Glutamatergic neuron (in vitro differentiated cells): ENCODE measurements at regions not wholly inside any gene's neighbourhood (a gene's known extent, or its start where the extent isn't known, plus 50 kb on each side); places are given as distances from the start of the nearest gene placed in this dataset.

ENCODE experiments used
- DNase-seq: peaks from one replicate; pipeline ENCODE4 v3.0.0; 2022
- H3K27ac Mint-ChIP-seq: one replicate; pipeline ENCODE4 v1.8.0; 2020; ENCODE audit warnings: mild to moderate bottlenecking, mixed read lengths, inconsistent platforms; ENCODE audit not compliant: unreplicated experiment
- H3K27me3 Mint-ChIP-seq: one replicate; pipeline ENCODE4 v1.8.0; 2020; ENCODE audit warnings: mild to moderate bottlenecking, moderate library complexity, mixed read lengths, inconsistent platforms; ENCODE audit not compliant: unreplicated experiment
- H3K36me3 Mint-ChIP-seq: one replicate; pipeline ENCODE4 v1.8.0; 2020; ENCODE audit warnings: mild to moderate bottlenecking, mixed read lengths, inconsistent platforms; ENCODE audit not compliant: unreplicated experiment
- H3K4me1 Mint-ChIP-seq: one replicate; pipeline ENCODE4 v1.8.0; 2020; ENCODE audit warnings: mild to moderate bottlenecking, low read depth, mixed read lengths, inconsistent platforms; ENCODE audit not compliant: unreplicated experiment
- H3K4me3 Mint-ChIP-seq: one replicate; pipeline ENCODE4 v1.8.0; 2020; ENCODE audit warnings: mild to moderate bottlenecking, mixed read lengths, inconsistent platforms; ENCODE audit not compliant: unreplicated experiment
- H3K9me3 Mint-ChIP-seq: one replicate; pipeline ENCODE4 v1.8.0; 2020; ENCODE audit warnings: mild to moderate bottlenecking, moderate library complexity, mixed read lengths, inconsistent platforms; ENCODE audit not compliant: unreplicated experiment
- CTCF ChIP-seq: fragments of 200-600 bp; sonication (generic); IDR thresholded peaks from one replicate; pipeline ENCODE4 v1.5.0; 2021; ENCODE audit not compliant: partially characterized antibody, unreplicated experiment

GRCh38 chr13:81791641-81792040, 1450.7 kb upstream of the SPRY2 start:
- no peak overlapping the region for H3K4me3 Mint-ChIP-seq
- no peaks in the 10 kb centered on the region for H3K36me3 Mint-ChIP-seq
- no peaks in the 10 kb centered on the region for H3K27me3 Mint-ChIP-seq
- TF ChIP-seq CTCF, result no peak
- no peak for DNase-seq
- no peaks in the 10 kb centered on the region for H3K4me1 Mint-ChIP-seq
- H3K27ac Mint-ChIP-seq, result no peak overlapping the region
- no peaks in the 10 kb centered on the region for H3K9me3 Mint-ChIP-seq

- Mint-ChIP-seq H3K9me3 (no peaks in the 10 kb centered on the region), H3K4me1 (peaks cover 5% of the 10 kb centered on the region), H3K27ac (no peak overlapping the region), H3K4me3 (no peak overlapping the region), H3K36me3 (no peaks in the 10 kb centered on the region), H3K27me3 (no peaks in the 10 kb centered on the region)
- no peak for DNase-seq
- TF ChIP-seq CTCF, result no peak
Observed at GRCh38 chr13:81781471-81781870, 1440.5 kb upstream of the SPRY2 start.

GRCh38 chr13:81779876-81780275, 1439.0 kb upstream of the SPRY2 start:
- no peaks in the 10 kb centered on the region for H3K27me3 Mint-ChIP-seq
- H3K27ac Mint-ChIP-seq, result no peak overlapping the region
- peaks cover 5% of the 10 kb centered on the region for H3K4me1 Mint-ChIP-seq
- no peak for TF ChIP-seq CTCF
- no peak overlapping the region for H3K4me3 Mint-ChIP-seq
- H3K36me3 Mint-ChIP-seq, result no peaks in the 10 kb centered on the region
- no peak for DNase-seq
- no peaks in the 10 kb centered on the region for H3K9me3 Mint-ChIP-seq

GRCh38 chr13:81778350-81778749, 1437.4 kb upstream of the SPRY2 start:
- H3K27ac Mint-ChIP-seq, result no peak overlapping the region
- no peaks in the 10 kb centered on the region for H3K9me3 Mint-ChIP-seq
- H3K4me3 Mint-ChIP-seq, result no peak overlapping the region
- H3K4me1 Mint-ChIP-seq, result peaks cover 5% of the 10 kb centered on the region
- DNase-seq, result no peak
- no peaks in the 10 kb centered on the region for H3K27me3 Mint-ChIP-seq
- no peak for TF ChIP-seq CTCF
- H3K36me3 Mint-ChIP-seq, result no peaks in the 10 kb centered on the region

GRCh38 chr13:81773263-81773662, 1432.3 kb upstream of the SPRY2 start:
- Mint-ChIP-seq H3K27me3 (no peaks in the 10 kb centered on the region), H3K27ac (no peak overlapping the region), H3K4me3 (no peak overlapping the region), H3K36me3 (no peaks in the 10 kb centered on the region), H3K9me3 (no peaks in the 10 kb centered on the region), H3K4me1 (no peaks in the 10 kb centered on the region)
- no peak for DNase-seq
- no peak for TF ChIP-seq CTCF
